Caco-2 (cell line): ENCODE measurements at regions not wholly inside any gene's neighbourhood (a gene's known extent, or its start where the extent isn't known, plus 50 kb on each side); places are given as distances from the start of the nearest gene placed in this dataset.

Source experiments
- BruUV-seq: library from RNA; stranded (reverse); fragments of 400-500 nt; replicated peaks from 2 replicates; lab custom pipeline; 2021; lab: Mats Ljungman, UMichigan
- CTCF ChIA-PET: fragments of 300-600 bp; sonication (Branson Sonifier 250); formaldehyde crosslinking; loops from one replicate; lab custom pipeline; 2022; ENCODE audit warnings: antibody characterized with exemption; lab: Charles Lee
- POLR2A ChIA-PET: fragments of 300-600 bp; sonication (Branson Sonifier 250); formaldehyde crosslinking; loops from one replicate; lab custom pipeline; 2022; ENCODE audit warnings: antibody characterized with exemption; lab: Charles Lee
- DNase-seq, 2 experiments: peaks; one replicate each; pipeline versions ENCODE4 v3.0.0 to v3.0.0-alpha.2; 2020 to 2022
- H3K27me3 ChIP-seq: replicated peaks from 2 replicates; pipeline ENCODE4 v1.6.0; 2011; ENCODE audit warnings: low read length; ENCODE audit not compliant: control insufficient read depth, insufficient read depth
- H3K36me3 ChIP-seq: 2 replicates; pipeline ENCODE4 v1.5.1; 2011; ENCODE audit warnings: low read length; ENCODE audit not compliant: control insufficient read depth, insufficient read depth
- H3K4me1 ChIP-seq: fragments of 250-450 bp; sonication (Bioruptor Pico); 2 replicates; pipeline ENCODE4 v1.5.1; 2020; ENCODE audit warnings: mild to moderate bottlenecking
- H3K4me3 ChIP-seq: 2 replicates; pipeline ENCODE4 v1.5.1; 2011; ENCODE audit warnings: low read depth, mild to moderate bottlenecking, control low read depth, low read length
- H3K9me3 ChIP-seq: fragments of 250-450 bp; sonication (Bioruptor Pico); 2 replicates; pipeline ENCODE4 v1.5.1; 2020; ENCODE audit warnings: mild to moderate bottlenecking, moderate library complexity
- H3K27ac Mint-ChIP-seq: one replicate; pipeline ENCODE4 v1.8.0; 2022; ENCODE audit warnings: mixed read lengths; ENCODE audit not compliant: unreplicated experiment
- H3K27me3 Mint-ChIP-seq: one replicate; pipeline ENCODE4 v1.8.0; 2022; ENCODE audit warnings: mixed read lengths; ENCODE audit not compliant: insufficient read depth, unreplicated experiment
- H3K36me3 Mint-ChIP-seq: one replicate; pipeline ENCODE4 v1.8.0; 2022; ENCODE audit warnings: mild to moderate bottlenecking, mixed read lengths; ENCODE audit not compliant: insufficient read depth, unreplicated experiment
- H3K4me1 Mint-ChIP-seq: one replicate; pipeline ENCODE4 v1.8.0; 2022; ENCODE audit warnings: low read depth, mixed read lengths; ENCODE audit not compliant: unreplicated experiment
- H3K4me3 Mint-ChIP-seq: one replicate; pipeline ENCODE4 v1.8.0; 2022; ENCODE audit warnings: mild to moderate bottlenecking, moderate library complexity, mixed read lengths; ENCODE audit not compliant: unreplicated experiment
- H3K9me3 Mint-ChIP-seq: one replicate; pipeline ENCODE4 v1.8.0; 2022; ENCODE audit warnings: mixed read lengths; ENCODE audit not compliant: unreplicated experiment
- intact Hi-C: fragments of 100-400 bp; cut with micrococcal nuclease; formaldehyde crosslinking; loops from one replicate; pipeline ENCODE4 v1.10.0; 2022; ENCODE audit not compliant: unreplicated experiment
- TF ChIP-seq, protein P1 (sequence below), 2 experiments: fragments of 200-600 bp in 1 of 2; IDR thresholded peaks; 1 replicate in 1 of 2; 2 replicates in 1 of 2; pipeline versions ENCODE4 v1.5.1 to v1.8.0; 2011 to 2022; ENCODE audit warnings: antibody characterized with exemption in 1 of 2, control low read depth in 1 of 2, inconsistent platforms in 1 of 2, low read depth in 1 of 2, low read length in 1 of 2, mild to moderate bottlenecking in 1 of 2, moderate library complexity in 1 of 2; ENCODE audit not compliant: insufficient read depth in 1 of 2, severe bottlenecking in 1 of 2, unreplicated experiment in 1 of 2

DNA sequence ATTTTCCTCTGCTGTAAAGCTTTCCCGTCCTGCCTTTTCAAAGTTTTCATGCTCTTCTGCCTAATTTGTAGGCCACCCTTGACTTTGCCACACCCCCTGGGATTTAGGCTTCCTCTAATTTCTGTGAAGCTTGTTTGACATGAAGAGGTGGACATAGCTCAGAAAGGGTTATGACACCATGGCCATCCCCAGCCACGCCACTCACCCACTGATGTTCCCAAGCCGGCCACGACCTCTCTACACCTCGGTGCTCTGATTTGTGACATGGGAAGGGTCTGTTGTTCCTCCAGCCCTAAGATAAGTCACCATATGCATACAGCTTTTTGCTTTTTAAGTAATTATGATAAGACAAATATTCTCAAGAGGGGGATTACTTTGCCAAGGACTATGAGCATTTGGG, 139.5 kb downstream of the BARX1 start:
- no peaks in the 10 kb centered on the region for H3K9me3 Mint-ChIP-seq
- H3K36me3 ChIP-seq: no peaks in the 10 kb centered on the region
- no peaks in the 10 kb centered on the region for H3K4me1 ChIP-seq
- POLR2A ChIA-PET: no interaction called here
- intact Hi-C loops: no loop called here
- no peak overlapping the region for H3K27ac Mint-ChIP-seq
- no peaks in the 10 kb centered on the region for H3K9me3 ChIP-seq
- no TSS peak for BruUV-seq
- CTCF ChIA-PET: no interaction called here
- H3K27me3 ChIP-seq: no peaks in the 10 kb centered on the region
- no peak overlapping the region for H3K4me3 ChIP-seq
- H3K27me3 Mint-ChIP-seq: peaks cover 5% of the 10 kb centered on the region
- no peaks in the 10 kb centered on the region for H3K4me1 Mint-ChIP-seq
- no peak for DNase-seq
- peaks cover 5% of the 10 kb centered on the region for H3K36me3 Mint-ChIP-seq
- TF ChIP-seq, protein P1, sequence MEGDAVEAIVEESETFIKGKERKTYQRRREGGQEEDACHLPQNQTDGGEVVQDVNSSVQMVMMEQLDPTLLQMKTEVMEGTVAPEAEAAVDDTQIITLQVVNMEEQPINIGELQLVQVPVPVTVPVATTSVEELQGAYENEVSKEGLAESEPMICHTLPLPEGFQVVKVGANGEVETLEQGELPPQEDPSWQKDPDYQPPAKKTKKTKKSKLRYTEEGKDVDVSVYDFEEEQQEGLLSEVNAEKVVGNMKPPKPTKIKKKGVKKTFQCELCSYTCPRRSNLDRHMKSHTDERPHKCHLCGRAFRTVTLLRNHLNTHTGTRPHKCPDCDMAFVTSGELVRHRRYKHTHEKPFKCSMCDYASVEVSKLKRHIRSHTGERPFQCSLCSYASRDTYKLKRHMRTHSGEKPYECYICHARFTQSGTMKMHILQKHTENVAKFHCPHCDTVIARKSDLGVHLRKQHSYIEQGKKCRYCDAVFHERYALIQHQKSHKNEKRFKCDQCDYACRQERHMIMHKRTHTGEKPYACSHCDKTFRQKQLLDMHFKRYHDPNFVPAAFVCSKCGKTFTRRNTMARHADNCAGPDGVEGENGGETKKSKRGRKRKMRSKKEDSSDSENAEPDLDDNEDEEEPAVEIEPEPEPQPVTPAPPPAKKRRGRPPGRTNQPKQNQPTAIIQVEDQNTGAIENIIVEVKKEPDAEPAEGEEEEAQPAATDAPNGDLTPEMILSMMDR (IDR thresholded peaks at IDR 0.05; ENCODE audit: insufficient read depth in 1 of 2, low read depth in 1 of 2, low read length in 1 of 2, severe bottlenecking in 1 of 2, unreplicated experiment in 1 of 2): no peak
- no peak overlapping the region for H3K4me3 Mint-ChIP-seq

DNA sequence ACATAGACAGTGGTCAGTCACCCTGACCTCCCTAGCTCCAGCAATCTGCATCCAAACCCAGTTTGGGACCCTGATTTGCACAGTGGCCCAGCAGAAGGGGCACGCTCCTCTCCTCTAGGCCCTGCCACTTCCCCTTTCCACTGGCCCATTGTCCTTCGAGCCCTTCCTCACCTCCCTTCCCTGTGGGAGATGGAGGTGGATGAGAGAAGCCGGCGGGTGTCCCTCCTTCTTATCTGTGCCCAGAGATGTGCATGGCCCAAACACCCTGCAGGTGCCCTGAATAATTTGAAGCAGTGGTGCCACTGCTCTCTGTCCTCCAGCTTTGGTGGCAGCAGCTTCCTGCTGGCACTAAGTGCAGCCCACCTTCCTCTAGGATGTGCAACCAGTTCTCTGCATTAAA, 140.0 kb downstream of the BARX1 start:
- Mint-ChIP-seq H3K9me3 (no peaks in the 10 kb centered on the region), H3K4me3 (no peak overlapping the region), H3K27me3 (peaks cover 4% of the 10 kb centered on the region), H3K4me1 (no peaks in the 10 kb centered on the region), H3K36me3 (peaks cover 5% of the 10 kb centered on the region), H3K27ac (no peak overlapping the region)
- Histone ChIP-seq H3K4me3 (no peak overlapping the region), H3K27me3 (no peaks in the 10 kb centered on the region), H3K36me3 (no peaks in the 10 kb centered on the region), H3K9me3 (no peaks in the 10 kb centered on the region), H3K4me1 (no peaks in the 10 kb centered on the region)
- ChIA-PET POLR2A (no interaction called here), CTCF (no interaction called here)
- DNase-seq: no peak
- intact Hi-C loops: no loop called here
- TF ChIP-seq, protein P1 (IDR thresholded peaks at IDR 0.05; ENCODE audit: insufficient read depth in 1 of 2, low read depth in 1 of 2, low read length in 1 of 2, severe bottlenecking in 1 of 2, unreplicated experiment in 1 of 2): no peak
- BruUV-seq: no TSS peak

DNA sequence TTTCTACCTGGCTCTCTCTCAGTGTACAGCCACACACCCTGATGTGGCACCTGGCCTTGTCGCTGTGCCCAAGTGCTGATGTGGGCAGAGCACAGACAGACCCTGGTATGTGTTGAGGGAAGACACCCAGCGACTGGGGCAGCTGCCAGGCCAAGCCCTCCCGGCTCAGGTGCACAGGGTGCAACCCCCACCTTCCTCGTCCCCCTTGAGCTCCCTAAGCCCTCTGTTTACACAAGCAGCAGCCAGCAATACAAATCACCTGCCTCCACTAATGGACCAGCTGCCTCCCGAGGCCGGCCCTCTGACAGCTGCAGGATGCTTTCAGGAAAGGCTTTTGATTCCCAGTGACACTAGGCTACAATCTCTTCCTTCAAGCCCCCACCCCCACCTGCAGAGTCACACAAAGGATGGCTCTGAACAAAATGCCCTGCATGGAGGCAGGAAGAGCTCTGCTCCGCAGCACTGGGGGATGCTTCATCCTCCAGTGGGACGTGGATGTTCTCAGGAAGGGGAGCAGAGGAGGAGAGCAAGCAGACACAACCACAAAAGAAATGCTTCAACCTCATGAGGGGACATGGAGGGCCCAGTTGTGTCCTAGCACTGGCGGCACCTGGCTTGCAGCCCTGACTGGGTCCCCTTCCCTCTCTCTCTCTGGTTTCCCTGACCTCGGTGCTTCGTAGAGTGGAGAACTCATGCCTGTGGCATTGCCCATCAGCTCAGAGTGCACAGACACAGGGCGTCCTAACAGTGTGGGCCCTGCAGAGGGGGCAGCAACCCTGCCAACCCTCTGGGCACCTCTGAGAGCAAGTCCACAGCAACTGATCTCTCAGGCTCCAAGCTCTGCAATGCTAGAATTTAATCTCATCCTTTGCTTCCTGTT, 140.8 kb downstream of the BARX1 start:
- H3K9me3 ChIP-seq: no peaks in the 10 kb centered on the region
- BruUV-seq: no TSS peak
- CTCF ChIA-PET: no interaction called here

More for the DNA sequence above, 140.8 kb downstream of the BARX1 start:
- no peaks in the 10 kb centered on the region for H3K36me3 ChIP-seq
- Mint-ChIP-seq H3K36me3 (peaks cover 5% of the 10 kb centered on the region), H3K27ac (no peak overlapping the region), H3K4me1 (no peaks in the 10 kb centered on the region), H3K4me3 (no peak overlapping the region), H3K9me3 (no peaks in the 10 kb centered on the region), H3K27me3 (peaks cover 3% of the 10 kb centered on the region)
- intact Hi-C loops: no loop called here
- no peak overlapping the region for H3K4me3 ChIP-seq
- DNase-seq: no peak
- TF ChIP-seq, protein P1 (IDR thresholded peaks at IDR 0.05; ENCODE audit: insufficient read depth in 1 of 2, low read depth in 1 of 2, low read length in 1 of 2, severe bottlenecking in 1 of 2, unreplicated experiment in 1 of 2): no peak
- no peaks in the 10 kb centered on the region for H3K4me1 ChIP-seq
- H3K27me3 ChIP-seq: no peaks in the 10 kb centered on the region
- POLR2A ChIA-PET: no interaction called here
